ENCODE measurements at regions not wholly inside any gene's neighbourhood (a gene's known extent, or its start where the extent isn't known, plus 50 kb on each side); places are given as distances from the start of the nearest gene placed in this dataset.

DNA sequence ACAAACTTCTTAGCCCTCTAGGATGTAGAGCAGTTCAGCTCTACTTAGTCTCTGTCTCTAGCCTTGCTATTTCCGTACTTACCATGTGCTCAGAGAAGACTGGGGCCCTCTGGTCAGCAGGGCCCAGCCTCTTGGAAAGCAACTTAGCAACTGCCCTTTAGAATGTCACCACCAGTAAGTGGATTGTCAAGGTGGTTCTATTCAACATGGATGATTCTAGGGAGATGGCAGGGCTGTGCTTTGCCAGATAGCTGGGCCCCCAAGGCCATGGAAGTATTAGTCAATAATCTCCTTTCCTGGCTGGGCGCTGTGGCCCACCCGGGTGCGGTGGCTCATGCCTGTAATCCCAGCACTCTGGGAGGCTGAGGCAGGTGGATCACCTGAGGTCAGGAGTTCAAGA is 177.6 kb upstream of the MVB12B start:
- TF ChIP-seq EP300 (IDR thresholded peaks at IDR 0.05) (no peak), POLR2A (IDR thresholded peaks at IDR 0.05) (no peak)
- TF ChIP-seq, protein P1, sequence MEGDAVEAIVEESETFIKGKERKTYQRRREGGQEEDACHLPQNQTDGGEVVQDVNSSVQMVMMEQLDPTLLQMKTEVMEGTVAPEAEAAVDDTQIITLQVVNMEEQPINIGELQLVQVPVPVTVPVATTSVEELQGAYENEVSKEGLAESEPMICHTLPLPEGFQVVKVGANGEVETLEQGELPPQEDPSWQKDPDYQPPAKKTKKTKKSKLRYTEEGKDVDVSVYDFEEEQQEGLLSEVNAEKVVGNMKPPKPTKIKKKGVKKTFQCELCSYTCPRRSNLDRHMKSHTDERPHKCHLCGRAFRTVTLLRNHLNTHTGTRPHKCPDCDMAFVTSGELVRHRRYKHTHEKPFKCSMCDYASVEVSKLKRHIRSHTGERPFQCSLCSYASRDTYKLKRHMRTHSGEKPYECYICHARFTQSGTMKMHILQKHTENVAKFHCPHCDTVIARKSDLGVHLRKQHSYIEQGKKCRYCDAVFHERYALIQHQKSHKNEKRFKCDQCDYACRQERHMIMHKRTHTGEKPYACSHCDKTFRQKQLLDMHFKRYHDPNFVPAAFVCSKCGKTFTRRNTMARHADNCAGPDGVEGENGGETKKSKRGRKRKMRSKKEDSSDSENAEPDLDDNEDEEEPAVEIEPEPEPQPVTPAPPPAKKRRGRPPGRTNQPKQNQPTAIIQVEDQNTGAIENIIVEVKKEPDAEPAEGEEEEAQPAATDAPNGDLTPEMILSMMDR (IDR thresholded peaks at IDR 0.05) = no peak
